SK-N-SH (cell line): ENCODE measurements at regions not wholly inside any gene's neighbourhood (a gene's known extent, or its start where the extent isn't known, plus 50 kb on each side); places are given as distances from the start of the nearest gene placed in this dataset.

Experiments used
- CTCF ChIA-PET: fragments of 300-600, 350-600 bp; formaldehyde crosslinking; extraction: SDS; loops from one replicate; lab custom pipeline; 2021; lab: Yijun Ruan, JAX
- POLR2A ChIA-PET: fragments of 350-600 bp; sonication (Branson Sonifier 250); formaldehyde crosslinking; extraction: SDS; loops from one replicate; lab custom pipeline; 2020; ENCODE audit warnings: antibody characterized with exemption, inconsistent platforms; lab: Yijun Ruan, JAX
- DNase-seq: peaks from one replicate; pipeline ENCODE4 v3.0.0; 2012
- H2AFZ ChIP-seq: fragments of 200-600 bp; sonication (generic); 2 replicates; pipeline ENCODE4 v1.8.1; 2016; ENCODE audit warnings: antibody characterized with exemption, mild to moderate bottlenecking, low read depth
- H3F3A ChIP-seq: fragments of 200-600 bp; sonication (generic); replicated peaks from 2 replicates; pipeline ENCODE3; 2016; ENCODE audit warnings: antibody characterized with exemption, mild to moderate bottlenecking; ENCODE audit not compliant: insufficient read depth
- H3K27ac ChIP-seq, 2 experiments: fragments of 200-500 bp in 1 of 2; fragments of 200-600 bp in 1 of 2; sonication (Bioruptor generic) in 1 of 2; sonication (generic), shearing (Covaris generic) in 1 of 2; 2 replicates each; pipeline versions ENCODE4 v1.5.1 to v1.6.1; 2014 to 2016; ENCODE audit warnings: low read depth in 2 of 2, inconsistent platforms in 1 of 2, low read length in 1 of 2, mild to moderate bottlenecking in 1 of 2, mixed read lengths in 1 of 2
- H3K27me3 ChIP-seq: fragments of 200-600 bp; sonication (generic), shearing (Covaris generic); 2 replicates; pipeline ENCODE4 v1.6.1; 2016; ENCODE audit warnings: mixed run types; ENCODE audit not compliant: insufficient read depth
- H3K36me3 ChIP-seq, 2 experiments: fragments of 200-500 bp in 1 of 2; fragments of 200-600 bp in 1 of 2; sonication (Bioruptor generic) in 1 of 2; sonication (generic) in 1 of 2; replicated peaks in 1 of 2; 2 replicates each; pipeline versions ENCODE3 to v1.5.1; 2014 to 2016; ENCODE audit warnings: low read length in 1 of 2, mild to moderate bottlenecking in 1 of 2; ENCODE audit not compliant: insufficient read depth in 2 of 2, control insufficient read depth in 1 of 2
- H3K4me1 ChIP-seq, 2 experiments: fragments of 200-500 bp in 1 of 2; fragments of 200-600 bp in 1 of 2; sonication (Bioruptor generic) in 1 of 2; sonication (generic), shearing (Covaris generic) in 1 of 2; 2 replicates each; pipeline versions ENCODE4 v1.5.1 to v1.6.1; 2014 to 2016; ENCODE audit warnings: low read depth in 1 of 2, low read length in 1 of 2, mixed run types in 1 of 2; ENCODE audit not compliant: insufficient read depth in 2 of 2, control insufficient read depth in 1 of 2
- H3K4me2 ChIP-seq: fragments of 200-600 bp; sonication (generic), shearing (Covaris generic); 2 replicates; pipeline ENCODE4 v1.6.1; 2017; ENCODE audit warnings: mixed run types
- H3K4me3 ChIP-seq, 2 experiments: fragments of 200-500 bp in 1 of 2; fragments of 200-600 bp in 1 of 2; sonication (Bioruptor generic) in 1 of 2; sonication (generic), shearing (Covaris generic) in 1 of 2; 2 replicates each; pipeline versions ENCODE4 v1.5.1 to v1.8.1; 2014 to 2016; ENCODE audit warnings: low read depth in 2 of 2, inconsistent platforms in 1 of 2, low read length in 1 of 2, mild to moderate bottlenecking in 1 of 2, mixed read lengths in 1 of 2, moderate library complexity in 1 of 2
- H3K79me2 ChIP-seq: fragments of 200-600 bp; sonication (generic); 2 replicates; pipeline ENCODE4 v1.8.1; 2017; ENCODE audit warnings: mild to moderate bottlenecking; ENCODE audit not compliant: insufficient read depth
- H3K9ac ChIP-seq: fragments of 200-600 bp; sonication (generic); 2 replicates; pipeline ENCODE4 v1.6.1; 2017; ENCODE audit warnings: mixed run types
- H3K9me2 ChIP-seq: fragments of 200-600 bp; sonication (generic); 2 replicates; pipeline ENCODE4 v1.6.1; 2017; ENCODE audit warnings: mixed run types
- H3K9me3 ChIP-seq: fragments of 200-600 bp; sonication (generic); 2 replicates; pipeline ENCODE4 v1.6.1; 2017; ENCODE audit warnings: mixed run types, mild to moderate bottlenecking, moderate library complexity
- H4K20me1 ChIP-seq: fragments of 200-600 bp; sonication (generic); 2 replicates; pipeline ENCODE4 v1.6.1; 2017; ENCODE audit warnings: mild to moderate bottlenecking, mixed run types; ENCODE audit not compliant: insufficient read depth
- CHD2 ChIP-seq: fragments of 150-350 bp; IDR thresholded peaks from 2 replicates; pipeline ENCODE4 v1.6.1; 2018; ENCODE audit warnings: low read length; ENCODE audit not compliant: partially characterized antibody
- EP300 ChIP-seq, 2 experiments: IDR thresholded peaks; 2 replicates each; pipeline versions ENCODE4 v1.4.0 to v1.6.1; 2012; ENCODE audit warnings: borderline replicate concordance in 1 of 2, low read depth in 1 of 2, low read length in 1 of 2
- EZH2phosphoT487 ChIP-seq: fragments of 200-600 bp; sonication (generic); IDR thresholded peaks from 2 replicates; pipeline ENCODE4 v1.6.1; 2017; ENCODE audit warnings: low read depth, mixed run types, mild to moderate bottlenecking, antibody characterized with exemption, moderate library complexity, borderline replicate concordance
- FOXM1 ChIP-seq: IDR thresholded peaks from 2 replicates; pipeline ENCODE4 v1.4.0; 2012; ENCODE audit warnings: low read depth, mild to moderate bottlenecking
- GATA2 ChIP-seq: sonication (generic); formaldehyde crosslinking; IDR thresholded peaks from 2 replicates; pipeline ENCODE4 v1.5.0; 2020; ENCODE audit warnings: mild to moderate bottlenecking, missing genetic modification reagents
- IRF3 ChIP-seq: fragments of 150-350 bp; IDR thresholded peaks from 2 replicates; pipeline ENCODE4 v1.6.1; 2016; ENCODE audit warnings: mild to moderate bottlenecking, low read depth, low read length
- JUND ChIP-seq: IDR thresholded peaks from 2 replicates; pipeline ENCODE4 v1.4.0; 2012
- NFIC ChIP-seq: IDR thresholded peaks from 2 replicates; pipeline ENCODE4 v1.4.0; 2012; ENCODE audit warnings: borderline replicate concordance
- POLR2AphosphoS5 ChIP-seq: IDR thresholded peaks from 2 replicates; pipeline ENCODE4 v1.6.1; 2012; ENCODE audit warnings: low read depth, low read length
- RAD21 ChIP-seq: IDR thresholded peaks from 2 replicates; pipeline ENCODE4 v1.6.1; 2012; ENCODE audit warnings: mild to moderate bottlenecking, low read length
- RCOR1 ChIP-seq: fragments of 150-350 bp; IDR thresholded peaks from 2 replicates; pipeline ENCODE4 v1.6.1; 2017; ENCODE audit warnings: antibody characterized with exemption, low read length
- SMC3 ChIP-seq: IDR thresholded peaks from 2 replicates; pipeline ENCODE4 v1.6.1; 2012; ENCODE audit warnings: low read depth, low read length, improper control_type of control experiment
- TEAD4 ChIP-seq: IDR thresholded peaks from 2 replicates; pipeline ENCODE4 v1.4.0; 2012; ENCODE audit warnings: mild to moderate bottlenecking, borderline replicate concordance; ENCODE audit not compliant: insufficient read depth
- USF1 ChIP-seq: IDR thresholded peaks from 2 replicates; pipeline ENCODE4 v1.4.0; 2012; ENCODE audit warnings: low read depth, borderline replicate concordance
- WGBS: methylation state at CpG from one replicate; pipeline ENCODE4 v1.1.6; 2017; ENCODE audit warnings: low lambda C conversion rate; 5-methylcytosine and 5-hydroxymethylcytosine counted together
- TF ChIP-seq, protein P1 (sequence below): fragments of 150-350 bp; IDR thresholded peaks from 2 replicates; pipeline ENCODE4 v1.6.1; 2017; ENCODE audit warnings: antibody characterized with exemption, low read length, low read depth, borderline replicate concordance
- TF ChIP-seq, protein P2 (sequence below): IDR thresholded peaks from 2 replicates; pipeline ENCODE4 v1.4.0; 2012; ENCODE audit warnings: low read depth
- TF ChIP-seq, protein P3 (sequence below): fragments of 200-600 bp; sonication (generic); IDR thresholded peaks from 2 replicates; pipeline ENCODE4 v1.6.1; 2017; ENCODE audit warnings: antibody characterized with exemption, mild to moderate bottlenecking, moderate library complexity

- Histone ChIP-seq H3K9me3 (no peaks in the 10 kb centered on the region), H3F3A (no peaks in the 10 kb centered on the region), H4K20me1 (no peaks in the 10 kb centered on the region), H3K79me2 (no peaks in the 10 kb centered on the region), H3K27me3 (peaks cover 17% of the 10 kb centered on the region), H3K9ac (no peak overlapping the region), H3K9me2 (no peaks in the 10 kb centered on the region), H3K4me2 (no peak overlapping the region), H3K27ac (no peak overlapping the region), H3K4me1 (no peaks in the 10 kb centered on the region), H3K4me3 (no peak overlapping the region), H3K36me3 (no peaks in the 10 kb centered on the region), H2AFZ (no peak overlapping the region)
- ChIA-PET POLR2A (no interaction called here), CTCF (no interaction called here)
- no peak for TF ChIP-seq GATA2 (CRISPR knock-in tag)
- no peak for TF ChIP-seq SMC3
- no peak for TF ChIP-seq RCOR1
- TF ChIP-seq, protein P1, sequence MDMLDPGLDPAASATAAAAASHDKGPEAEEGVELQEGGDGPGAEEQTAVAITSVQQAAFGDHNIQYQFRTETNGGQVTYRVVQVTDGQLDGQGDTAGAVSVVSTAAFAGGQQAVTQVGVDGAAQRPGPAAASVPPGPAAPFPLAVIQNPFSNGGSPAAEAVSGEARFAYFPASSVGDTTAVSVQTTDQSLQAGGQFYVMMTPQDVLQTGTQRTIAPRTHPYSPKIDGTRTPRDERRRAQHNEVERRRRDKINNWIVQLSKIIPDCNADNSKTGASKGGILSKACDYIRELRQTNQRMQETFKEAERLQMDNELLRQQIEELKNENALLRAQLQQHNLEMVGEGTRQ: no peak
- TF ChIP-seq USF1: no peak
- no peak for TF ChIP-seq IRF3
- TF ChIP-seq EP300 (IDR thresholded peaks at IDR 0.05; ENCODE audit: borderline replicate concordance in 1 of 2, low read depth in 1 of 2, low read length in 1 of 2): no peak
- no peak for TF ChIP-seq RAD21
- TF ChIP-seq FOXM1: no peak
- TF ChIP-seq POLR2AphosphoS5: no peak
- TF ChIP-seq TEAD4: no peak
- DNase-seq: no peak
Measured at GRCh38 chr16:86418981-86419380, 91.3 kb upstream of the FOXF1 start.

- TF ChIP-seq CHD2 (no peak), EP300 (IDR thresholded peaks at IDR 0.05; ENCODE audit: borderline replicate concordance in 1 of 2, low read depth in 1 of 2, low read length in 1 of 2) (no peak), FOXM1 (no peak), JUND (no peak), NFIC (no peak), SMC3 (no peak), EZH2phosphoT487 (no peak)
- TF ChIP-seq, protein P2, sequence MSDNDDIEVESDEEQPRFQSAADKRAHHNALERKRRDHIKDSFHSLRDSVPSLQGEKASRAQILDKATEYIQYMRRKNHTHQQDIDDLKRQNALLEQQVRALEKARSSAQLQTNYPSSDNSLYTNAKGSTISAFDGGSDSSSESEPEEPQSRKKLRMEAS: no peak
- TF ChIP-seq, protein P3, sequence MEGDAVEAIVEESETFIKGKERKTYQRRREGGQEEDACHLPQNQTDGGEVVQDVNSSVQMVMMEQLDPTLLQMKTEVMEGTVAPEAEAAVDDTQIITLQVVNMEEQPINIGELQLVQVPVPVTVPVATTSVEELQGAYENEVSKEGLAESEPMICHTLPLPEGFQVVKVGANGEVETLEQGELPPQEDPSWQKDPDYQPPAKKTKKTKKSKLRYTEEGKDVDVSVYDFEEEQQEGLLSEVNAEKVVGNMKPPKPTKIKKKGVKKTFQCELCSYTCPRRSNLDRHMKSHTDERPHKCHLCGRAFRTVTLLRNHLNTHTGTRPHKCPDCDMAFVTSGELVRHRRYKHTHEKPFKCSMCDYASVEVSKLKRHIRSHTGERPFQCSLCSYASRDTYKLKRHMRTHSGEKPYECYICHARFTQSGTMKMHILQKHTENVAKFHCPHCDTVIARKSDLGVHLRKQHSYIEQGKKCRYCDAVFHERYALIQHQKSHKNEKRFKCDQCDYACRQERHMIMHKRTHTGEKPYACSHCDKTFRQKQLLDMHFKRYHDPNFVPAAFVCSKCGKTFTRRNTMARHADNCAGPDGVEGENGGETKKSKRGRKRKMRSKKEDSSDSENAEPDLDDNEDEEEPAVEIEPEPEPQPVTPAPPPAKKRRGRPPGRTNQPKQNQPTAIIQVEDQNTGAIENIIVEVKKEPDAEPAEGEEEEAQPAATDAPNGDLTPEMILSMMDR: no peak
- H3K27ac ChIP-seq: no peak overlapping the region
- no peaks in the 10 kb centered on the region for H3F3A ChIP-seq
- CTCF ChIA-PET: no interaction called here
- no peak overlapping the region for H3K4me2 ChIP-seq
- no peak overlapping the region for H2AFZ ChIP-seq
- no peak overlapping the region for H3K4me3 ChIP-seq
- POLR2A ChIA-PET: no interaction called here
- 20% methylated on average over 2 of the region's 2 CpGs for WGBS
- H3K9me2 ChIP-seq: no peaks in the 10 kb centered on the region
- H4K20me1 ChIP-seq: no peaks in the 10 kb centered on the region
- no peaks in the 10 kb centered on the region for H3K36me3 ChIP-seq
- H3K27me3 ChIP-seq: peaks cover 13% of the 10 kb centered on the region
- H3K9ac ChIP-seq: no peak overlapping the region
- no peaks in the 10 kb centered on the region for H3K9me3 ChIP-seq
- H3K79me2 ChIP-seq: no peaks in the 10 kb centered on the region
- H3K4me1 ChIP-seq: no peaks in the 10 kb centered on the region
- no peak for DNase-seq
Measured at GRCh38 chr16:86419518-86419917, 90.8 kb upstream of the FOXF1 start.
